Thymus (tissue), 11 donors: ENCODE measurements at regions not wholly inside any gene's neighbourhood (a gene's known extent, or its start where the extent isn't known, plus 50 kb on each side); places are given as distances from the start of the nearest gene placed in this dataset.

Experiments used
- DNase-seq, 9 donors: peaks; one replicate each; pipeline ENCODE4 v3.0.0-alpha.2; 2013; ENCODE audit warnings: low spot score in 9 of 9, low read depth in 6 of 9, missing footprints in 1 of 9
- H3K27ac ChIP-seq, 2 donors: one replicate each; pipeline ENCODE4 v1.5.1; 2013; ENCODE audit warnings: control low read depth in 1 of 2, low read depth in 1 of 2, low read length in 1 of 2, mild to moderate bottlenecking in 1 of 2, moderate library complexity in 1 of 2
- H3K27me3 ChIP-seq, 2 donors: one replicate each; pipeline ENCODE4 v1.5.1; 2013; ENCODE audit warnings: low read length in 1 of 2; ENCODE audit not compliant: control insufficient read depth in 2 of 2, insufficient read depth in 1 of 2
- H3K36me3 ChIP-seq, 2 donors: one replicate each; pipeline ENCODE4 v1.5.1; 2013; ENCODE audit warnings: low read length in 1 of 2, mild to moderate bottlenecking in 1 of 2, moderate library complexity in 1 of 2; ENCODE audit not compliant: control insufficient read depth in 2 of 2, insufficient read depth in 2 of 2
- H3K4me1 ChIP-seq, 2 donors: one replicate each; pipeline ENCODE4 v1.5.1; 2013; ENCODE audit warnings: low read length in 2 of 2; ENCODE audit not compliant: control insufficient read depth in 2 of 2, insufficient read depth in 2 of 2
- H3K4me3 ChIP-seq, 2 donors: one replicate each; pipeline ENCODE4 v1.5.1; 2013; ENCODE audit warnings: low read length in 2 of 2, control low read depth in 1 of 2, mild to moderate bottlenecking in 1 of 2
- H3K9me3 ChIP-seq, 2 donors: one replicate each; pipeline ENCODE4 v1.5.1; 2013; ENCODE audit warnings: low read length in 1 of 2, mild to moderate bottlenecking in 1 of 2; ENCODE audit not compliant: control insufficient read depth in 2 of 2, insufficient read depth in 1 of 2
- whole genome bisulfite sequencing: extraction: QIAGEN DNeasy Blood & Tissue Kit; methylation state at CpG from one replicate; pipeline ENCODE4 v1.1.7; 2013; 5-methylcytosine and 5-hydroxymethylcytosine counted together
- donor health status: healthy.

GRCh38 chr10:61302124-61302523, 151.1 kb downstream of the TMEM26 start:
- no peak overlapping the region for H3K27ac ChIP-seq
- no peaks in the 10 kb centered on the region for H3K36me3 ChIP-seq
- DNase-seq: no peak

GRCh38 chr10:61301575-61301974, 151.6 kb downstream of the TMEM26 start:
- no peaks in the 10 kb centered on the region for H3K4me1 ChIP-seq
- WGBS: 98% methylated on average over 2 of the region's 2 CpGs
- no peaks in the 10 kb centered on the region for H3K36me3 ChIP-seq
- H3K4me3 ChIP-seq: no peak overlapping the region
- H3K9me3 ChIP-seq: no peaks in the 10 kb centered on the region
- H3K27me3 ChIP-seq: no peaks in the 10 kb centered on the region
- H3K27ac ChIP-seq: no peak overlapping the region
- DNase-seq: no peak

More at GRCh38 chr10:61302124-61302523, 151.1 kb downstream of the TMEM26 start:
- H3K9me3 ChIP-seq: no peaks in the 10 kb centered on the region
- no peaks in the 10 kb centered on the region for H3K4me1 ChIP-seq
- no peak overlapping the region for H3K4me3 ChIP-seq
- H3K27me3 ChIP-seq: no peaks in the 10 kb centered on the region

GRCh38 chr10:61299841-61300240, 153.3 kb downstream of the TMEM26 start:
- Histone ChIP-seq H3K36me3 (no peaks in the 10 kb centered on the region), H3K4me3 (no peak overlapping the region), H3K4me1 (no peaks in the 10 kb centered on the region), H3K27ac (no peak overlapping the region), H3K27me3 (no peaks in the 10 kb centered on the region), H3K9me3 (no peaks in the 10 kb centered on the region)
- no peak for DNase-seq
- 95% methylated on average over 3 of the region's 3 CpGs for WGBS

- Histone ChIP-seq H3K9me3 (no peaks in the 10 kb centered on the region), H3K27ac (no peak overlapping the region), H3K36me3 (no peaks in the 10 kb centered on the region), H3K27me3 (no peaks in the 10 kb centered on the region), H3K4me3 (no peak overlapping the region), H3K4me1 (no peaks in the 10 kb centered on the region)
- 98% methylated on average over 2 of the region's 2 CpGs for WGBS
- DNase-seq: no peak
Observed at GRCh38 chr10:61299156-61299555, 154.0 kb downstream of the TMEM26 start.

GRCh38 chr10:61298194-61298593, 155.0 kb downstream of the TMEM26 start:
- Histone ChIP-seq H3K36me3 (no peaks in the 10 kb centered on the region), H3K9me3 (no peaks in the 10 kb centered on the region), H3K27ac (no peak overlapping the region), H3K4me3 (no peak overlapping the region), H3K27me3 (no peaks in the 10 kb centered on the region), H3K4me1 (no peaks in the 10 kb centered on the region)
- WGBS: 97% methylated on average over 3 of the region's 3 CpGs
- no peak for DNase-seq

- no peaks in the 10 kb centered on the region for H3K9me3 ChIP-seq
- no peak for DNase-seq
- no peaks in the 10 kb centered on the region for H3K36me3 ChIP-seq
- no peaks in the 10 kb centered on the region for H3K27me3 ChIP-seq
- H3K4me3 ChIP-seq: no peak overlapping the region
- H3K4me1 ChIP-seq: no peaks in the 10 kb centered on the region
- H3K27ac ChIP-seq: no peak overlapping the region
Observed at GRCh38 chr10:61296161-61296560, 157.0 kb downstream of the TMEM26 start.

GRCh38 chr10:61294131-61294530, 159.1 kb downstream of the TMEM26 start:
- 96% methylated on average over 6 of the region's 6 CpGs for WGBS
- no peaks in the 10 kb centered on the region for H3K9me3 ChIP-seq

GRCh38 chr10:61289813-61290212, 163.4 kb downstream of the TMEM26 start:
- no peaks in the 10 kb centered on the region for H3K4me1 ChIP-seq
- no peak for DNase-seq
- WGBS: 93% methylated on average over 2 of the region's 2 CpGs
- H3K27ac ChIP-seq: no peak overlapping the region
- no peak overlapping the region for H3K4me3 ChIP-seq
- no peaks in the 10 kb centered on the region for H3K27me3 ChIP-seq
- H3K9me3 ChIP-seq: no peaks in the 10 kb centered on the region
- no peaks in the 10 kb centered on the region for H3K36me3 ChIP-seq

More at GRCh38 chr10:61294131-61294530, 159.1 kb downstream of the TMEM26 start:
- Histone ChIP-seq H3K27ac (no peak overlapping the region), H3K27me3 (no peaks in the 10 kb centered on the region), H3K36me3 (no peaks in the 10 kb centered on the region), H3K4me1 (no peaks in the 10 kb centered on the region), H3K4me3 (no peak overlapping the region)
- DNase-seq: no peak

GRCh38 chr10:61286686-61287085, 166.5 kb downstream of the TMEM26 start:
- no peaks in the 10 kb centered on the region for H3K36me3 ChIP-seq
- H3K4me3 ChIP-seq: no peak overlapping the region
- peak; percentile 18 to 86 (median 57) for DNase-seq
- H3K9me3 ChIP-seq: no peaks in the 10 kb centered on the region
- 9% methylated on average over 3 of the region's 3 CpGs for WGBS
- H3K27me3 ChIP-seq: no peaks in the 10 kb centered on the region
- H3K27ac ChIP-seq: no peak overlapping the region
- H3K4me1 ChIP-seq: no peaks in the 10 kb centered on the region

- Histone ChIP-seq H3K4me3 (no peak overlapping the region), H3K27me3 (no peaks in the 10 kb centered on the region), H3K4me1 (no peaks in the 10 kb centered on the region), H3K27ac (no peak overlapping the region), H3K9me3 (no peaks in the 10 kb centered on the region), H3K36me3 (no peaks in the 10 kb centered on the region)
- 79% methylated on average over 6 of the region's 6 CpGs for WGBS
- DNase-seq: no peak
Observed at GRCh38 chr10:61285749-61286148, 167.4 kb downstream of the TMEM26 start.
